Lower leg skin (tissue), 3 donors: ENCODE measurements at regions not wholly inside any gene's neighbourhood (a gene's known extent, or its start where the extent isn't known, plus 50 kb on each side); places are given as distances from the start of the nearest gene placed in this dataset.

ENCODE experiments used
- CTCF ChIP-seq, 3 donors: fragments of 450-650 bp; IDR thresholded peaks; one replicate each; pipeline ENCODE4 v1.5.1; 2016; ENCODE audit warnings: antibody characterized with exemption in 3 of 3, mild to moderate bottlenecking in 3 of 3, moderate library complexity in 2 of 3
- POLR2A ChIP-seq, 2 donors: fragments of 450-650 bp; IDR thresholded peaks; one replicate each; pipeline ENCODE4 v1.6.1; 2016 to 2017; ENCODE audit warnings: antibody characterized with exemption in 2 of 2, mild to moderate bottlenecking in 1 of 2, moderate library complexity in 1 of 2

- no peak for TF ChIP-seq CTCF (IDR thresholded peaks at IDR 0.05)
- TF ChIP-seq POLR2A (IDR thresholded peaks at IDR 0.05) = no peak
Measured at GRCh38 chr11:131207901-131208300, 162.5 kb upstream of the NTM start.
